H9 (cell line): ENCODE measurements at regions not wholly inside any gene's neighbourhood (a gene's known extent, or its start where the extent isn't known, plus 50 kb on each side); places are given as distances from the start of the nearest gene placed in this dataset.

Source experiments
- DNase-seq: peaks from one replicate; pipeline ENCODE4 v3.0.0-alpha.2; 2017
- H2AFZ ChIP-seq: one replicate; pipeline ENCODE4 v1.6.1; 2013; ENCODE audit warnings: mild to moderate bottlenecking, low read length, control low read depth, moderate library complexity
- H2AK5ac ChIP-seq: 2 replicates; pipeline ENCODE4 v1.6.1; 2013; ENCODE audit warnings: low read length, control low read depth, mixed read lengths; ENCODE audit not compliant: insufficient read length
- H2BK120ac ChIP-seq: one replicate; pipeline ENCODE4 v1.6.1; 2013; ENCODE audit warnings: low read depth, mild to moderate bottlenecking, low read length, control low read depth, inconsistent platforms; ENCODE audit not compliant: poor library complexity, severe bottlenecking
- H2BK12ac ChIP-seq: 2 replicates; pipeline ENCODE4 v1.6.1; 2013; ENCODE audit warnings: low read length, control low read depth, mixed read lengths, low read depth; ENCODE audit not compliant: insufficient read length
- H2BK15ac ChIP-seq: 2 replicates; pipeline ENCODE4 v1.6.1; 2013; ENCODE audit warnings: low read depth, low read length, control low read depth
- H2BK20ac ChIP-seq: one replicate; pipeline ENCODE4 v1.6.1; 2013; ENCODE audit warnings: low read depth, mild to moderate bottlenecking, low read length, control low read depth, inconsistent platforms; ENCODE audit not compliant: poor library complexity, severe bottlenecking
- H2BK5ac ChIP-seq: 2 replicates; pipeline ENCODE4 v1.6.1; 2013; ENCODE audit warnings: low read length, control low read depth, mixed read lengths; ENCODE audit not compliant: insufficient read length
- H3K14ac ChIP-seq: 2 replicates; pipeline ENCODE4 v1.6.1; 2013; ENCODE audit warnings: low read length, control low read depth; ENCODE audit not compliant: insufficient read depth
- H3K18ac ChIP-seq: 2 replicates; pipeline ENCODE4 v1.6.1; 2013; ENCODE audit warnings: low read depth, mild to moderate bottlenecking, mixed read lengths, low read length, control low read depth; ENCODE audit not compliant: insufficient read length
- H3K23ac ChIP-seq: 2 replicates; pipeline ENCODE4 v1.6.1; 2013; ENCODE audit warnings: low read length, control low read depth, mixed read lengths, low read depth; ENCODE audit not compliant: insufficient read length
- H3K23me2 ChIP-seq: 2 replicates; pipeline ENCODE4 v1.6.1; 2013; ENCODE audit warnings: low read depth, mild to moderate bottlenecking, mixed read lengths, low read length, control low read depth; ENCODE audit not compliant: insufficient read length, poor library complexity, severe bottlenecking
- H3K27ac ChIP-seq: 2 replicates; pipeline ENCODE4 v1.5.1; 2013; ENCODE audit warnings: low read length, control low read depth, mixed read lengths, low read depth; ENCODE audit not compliant: insufficient read length
- H3K27me3 ChIP-seq: 2 replicates; pipeline ENCODE4 v1.6.1; 2013; ENCODE audit warnings: low read length, control low read depth, inconsistent platforms; ENCODE audit not compliant: insufficient read depth
- H3K4ac ChIP-seq: 2 replicates; pipeline ENCODE4 v1.6.1; 2013; ENCODE audit warnings: low read depth, mild to moderate bottlenecking, control low read depth, inconsistent platforms, low read length, moderate library complexity
- H3K4me1 ChIP-seq: 2 replicates; pipeline ENCODE4 v1.6.1; 2013; ENCODE audit warnings: low read length, control low read depth, inconsistent platforms; ENCODE audit not compliant: insufficient read depth
- H3K4me2 ChIP-seq: 2 replicates; pipeline ENCODE4 v1.6.1; 2013; ENCODE audit warnings: low read length, control low read depth, mixed read lengths; ENCODE audit not compliant: insufficient read length, insufficient read depth
- H3K56ac ChIP-seq: 2 replicates; pipeline ENCODE4 v1.6.1; 2013; ENCODE audit warnings: low read depth, mild to moderate bottlenecking, mixed read lengths, low read length, control low read depth; ENCODE audit not compliant: insufficient read length
- H3K79me1 ChIP-seq: 2 replicates; pipeline ENCODE4 v1.6.1; 2013; ENCODE audit warnings: low read depth, mild to moderate bottlenecking, moderate library complexity, low read length, control low read depth, inconsistent platforms; ENCODE audit not compliant: insufficient read depth, poor library complexity, severe bottlenecking
- H3K79me2 ChIP-seq: 2 replicates; pipeline ENCODE4 v1.6.1; 2013; ENCODE audit warnings: low read length, control low read depth, inconsistent platforms; ENCODE audit not compliant: insufficient read depth
- H3K9ac ChIP-seq: 2 replicates; pipeline ENCODE4 v1.6.1; 2013; ENCODE audit warnings: low read length, control low read depth, mixed read lengths; ENCODE audit not compliant: insufficient read length; ENCODE audit errors: extremely low read depth
- H3K9me3 ChIP-seq: one replicate; pipeline ENCODE4 v1.6.1; 2013; ENCODE audit warnings: low read depth, low read length, inconsistent platforms; ENCODE audit not compliant: control insufficient read depth
- H3T11ph ChIP-seq: one replicate; pipeline ENCODE4 v1.6.1; 2013; ENCODE audit warnings: mild to moderate bottlenecking, low read length, control low read depth, inconsistent platforms
- H4K20me1 ChIP-seq: one replicate; pipeline ENCODE4 v1.6.1; 2013; ENCODE audit not compliant: control insufficient read depth, insufficient read length, insufficient read depth
- H4K5ac ChIP-seq: 2 replicates; pipeline ENCODE4 v1.6.1; 2013; ENCODE audit warnings: low read depth, mild to moderate bottlenecking, mixed read lengths, low read length, control low read depth; ENCODE audit not compliant: insufficient read length
- H4K8ac ChIP-seq: replicated peaks from 2 replicates; pipeline ENCODE4 v1.6.1; 2013; ENCODE audit warnings: low read length, control low read depth, mixed read lengths, low read depth; ENCODE audit not compliant: insufficient read length
- H4K91ac ChIP-seq: 2 replicates; pipeline ENCODE4 v1.6.1; 2013; ENCODE audit warnings: low read depth, mild to moderate bottlenecking, moderate library complexity, mixed read lengths, low read length, control low read depth; ENCODE audit not compliant: insufficient read length
- H3K27ac Mint-ChIP-seq, 3 experiments: 2 replicates in 2 of 3; 3 replicates in 1 of 3; pipeline ENCODE4 v1.8.0; 2020 to 2021; ENCODE audit warnings: mixed read lengths in 3 of 3, mild to moderate bottlenecking in 1 of 3, moderate library complexity in 1 of 3
- H3K27me3 Mint-ChIP-seq: 2 replicates; pipeline ENCODE4 v1.8.0; 2021; ENCODE audit warnings: low read depth, mild to moderate bottlenecking, moderate library complexity, mixed read lengths
- H3K36me3 Mint-ChIP-seq, 3 experiments: 2 replicates in 2 of 3; 3 replicates in 1 of 3; pipeline ENCODE4 v1.8.0; 2020 to 2021; ENCODE audit warnings: low read depth in 3 of 3, mixed read lengths in 3 of 3; ENCODE audit not compliant: insufficient read depth in 1 of 3
- H3K4me1 Mint-ChIP-seq, 2 experiments: 2 replicates each; pipeline ENCODE4 v1.8.0; 2020; ENCODE audit warnings: mixed read lengths in 2 of 2
- H3K4me3 Mint-ChIP-seq, 2 experiments: 2 replicates in 1 of 2; 3 replicates in 1 of 2; pipeline ENCODE4 v1.8.0; 2020 to 2021; ENCODE audit warnings: mild to moderate bottlenecking in 2 of 2, mixed read lengths in 2 of 2, moderate library complexity in 1 of 2
- H3K9me3 Mint-ChIP-seq, 2 experiments: 2 replicates in 1 of 2; 3 replicates in 1 of 2; pipeline ENCODE4 v1.8.0; 2020; ENCODE audit warnings: mild to moderate bottlenecking in 2 of 2, mixed read lengths in 2 of 2, moderate library complexity in 1 of 2
- CTCF ChIP-seq: fragments of 200-600 bp; sonication (generic); conservative IDR thresholded peaks from 3 replicates; pipeline ENCODE4 v1.8.0; 2021; ENCODE audit warnings: antibody characterized with exemption, mild to moderate bottlenecking
- WGBS: extraction: QIAGEN DNeasy Blood & Tissue Kit; methylation state at CpG from one replicate; pipeline ENCODE4 v1.1.7; 2013; ENCODE audit warnings: missing lambda C conversion rate, low lambda C conversion rate, mixed read lengths; ENCODE audit not compliant: insufficient read length; ENCODE audit errors: extremely low coverage; 5-methylcytosine and 5-hydroxymethylcytosine counted together

- H3K18ac ChIP-seq: no peak overlapping the region
- DNase-seq: no peak
- H2BK20ac ChIP-seq: no peak overlapping the region
- no peak for TF ChIP-seq CTCF
- no peak overlapping the region for H3K56ac ChIP-seq
- H2BK120ac ChIP-seq: no peak overlapping the region
- H3K4ac ChIP-seq: no peak overlapping the region
- no peak overlapping the region for H4K91ac ChIP-seq
- Mint-ChIP-seq H3K27ac (no peak overlapping the region), H3K27me3 (no peaks in the 10 kb centered on the region), H3K36me3 (no peaks in the 10 kb centered on the region; a peak in 1 of 7 replicates), H3K4me3 (no peak overlapping the region), H3K9me3 (no peaks in the 10 kb centered on the region), H3K4me1 (peaks cover 5 to 10% of the 10 kb centered on the region in 2 experiments)
- H3K9me3 ChIP-seq: no peaks in the 10 kb centered on the region
- H4K8ac ChIP-seq: no peak overlapping the region
- peaks cover 3% of the 10 kb centered on the region; the same call in 1 of the 2 replicates for H3K4me1 ChIP-seq
- no peak overlapping the region for H3K27ac ChIP-seq
- no peak overlapping the region for H3K23ac ChIP-seq
- H3K9ac ChIP-seq: no peak overlapping the region
- H4K5ac ChIP-seq: no peak overlapping the region
- no peak overlapping the region for H3T11ph ChIP-seq
- no peak overlapping the region for H2BK15ac ChIP-seq
- H2BK12ac ChIP-seq: no peak overlapping the region
- H2AK5ac ChIP-seq: no peak overlapping the region
- no peak overlapping the region for H3K14ac ChIP-seq
- no CpG with 5 or more reads among the region's 7 CpGs for WGBS
- no peaks in the 10 kb centered on the region for H4K20me1 ChIP-seq
- H3K79me1 ChIP-seq: no peaks in the 10 kb centered on the region
- H2BK5ac ChIP-seq: no peak overlapping the region
- H3K4me2 ChIP-seq: no peak overlapping the region
- no peak overlapping the region for H2AFZ ChIP-seq
- H3K27me3 ChIP-seq: no peaks in the 10 kb centered on the region
- no peaks in the 10 kb centered on the region for H3K79me2 ChIP-seq
- no peaks in the 10 kb centered on the region for H3K23me2 ChIP-seq
Observed at GRCh38 chr3:88230638-88231037, 80.9 kb downstream of the C3orf38 start.
